CD14-positive monocyte (primary cell): ENCODE measurements at regions not wholly inside any gene's neighbourhood (a gene's known extent, or its start where the extent isn't known, plus 50 kb on each side); places are given as distances from the start of the nearest gene placed in this dataset. TPM values are rescaled to one million over a fixed set of nuclear protein-coding genes. Genes with fewer than 3 reads are reported as not detected.

Experiments
- DNase-seq, 3 donors: peaks; one replicate each; pipeline ENCODE4 v3.0.0-alpha.2; 2011 to 2022
- H2AFZ ChIP-seq: 2 replicates; pipeline ENCODE4 v1.6.0; 2012; ENCODE audit warnings: mild to moderate bottlenecking, low read depth, low read length, inconsistent platforms; ENCODE audit not compliant: insufficient read depth, poor library complexity, severe bottlenecking
- H3K27ac ChIP-seq, 2 donors: 1 replicate in 1 of 2; 2 replicates in 1 of 2; pipeline ENCODE4 v1.5.1; 2012 to 2013; ENCODE audit warnings: low read length in 2 of 2, control low read depth in 1 of 2, inconsistent platforms in 1 of 2, low read depth in 1 of 2, mild to moderate bottlenecking in 1 of 2
- H3K27me3 ChIP-seq, 2 donors: one replicate each; pipeline versions ENCODE4 v1.6.0 to v1.6.1; 2011 to 2013; ENCODE audit warnings: low read length in 2 of 2; ENCODE audit not compliant: control insufficient read depth in 2 of 2, insufficient read depth in 2 of 2
- H3K36me3 ChIP-seq, 2 donors: replicated peaks in 1 of 2; 1 replicate in 1 of 2; 2 replicates in 1 of 2; pipeline versions ENCODE4 v1.5.1 to v1.6.1; 2012 to 2013; ENCODE audit warnings: low read length in 2 of 2, control low read depth in 1 of 2, inconsistent platforms in 1 of 2, mild to moderate bottlenecking in 1 of 2; ENCODE audit not compliant: insufficient read depth in 2 of 2, control insufficient read depth in 1 of 2
- H3K4me1 ChIP-seq, 2 donors: 1 replicate in 1 of 2; 2 replicates in 1 of 2; pipeline versions ENCODE4 v1.5.1 to v1.6.1; 2012 to 2013; ENCODE audit warnings: low read length in 2 of 2, control low read depth in 1 of 2, inconsistent platforms in 1 of 2, mild to moderate bottlenecking in 1 of 2, moderate library complexity in 1 of 2; ENCODE audit not compliant: insufficient read depth in 2 of 2, control insufficient read depth in 1 of 2
- H3K4me2 ChIP-seq: replicated peaks from 2 replicates; pipeline ENCODE3; 2012; ENCODE audit warnings: low read length, moderate library complexity, mild to moderate bottlenecking; ENCODE audit not compliant: poor library complexity, severe bottlenecking; ENCODE audit errors: extremely low read depth
- H3K4me3 ChIP-seq, 3 experiments: fragments of 200-600 bp in 1 of 3; sonication (generic) in 1 of 3; replicated peaks in 1 of 3; 1 replicate in 2 of 3; 2 replicates in 1 of 3; pipeline ENCODE4 v1.5.1; 2011 to 2013; ENCODE audit warnings: low read length in 3 of 3, mild to moderate bottlenecking in 3 of 3, control low read depth in 2 of 3, low read depth in 2 of 3, inconsistent platforms in 1 of 3, moderate library complexity in 1 of 3
- H3K79me2 ChIP-seq: 2 replicates; pipeline ENCODE4 v1.6.0; 2012; ENCODE audit warnings: mild to moderate bottlenecking, control low read depth, inconsistent platforms, low read length, moderate library complexity; ENCODE audit not compliant: insufficient read depth
- H3K9ac ChIP-seq: 2 replicates; pipeline ENCODE4 v1.6.0; 2017; ENCODE audit warnings: low read length, mild to moderate bottlenecking; ENCODE audit not compliant: insufficient read depth, poor library complexity, severe bottlenecking
- H3K9me3 ChIP-seq, 2 donors: replicated peaks in 1 of 2; 1 replicate in 1 of 2; 2 replicates in 1 of 2; pipeline versions ENCODE4 v1.5.1 to v1.6.1; 2012 to 2013; ENCODE audit warnings: low read length in 2 of 2, control low read depth in 1 of 2; ENCODE audit not compliant: control insufficient read depth in 1 of 2, insufficient read depth in 1 of 2
- H4K20me1 ChIP-seq: 2 replicates; pipeline ENCODE4 v1.6.0; 2012; ENCODE audit warnings: mild to moderate bottlenecking, low read length, control low read depth, moderate library complexity; ENCODE audit not compliant: insufficient read depth
- H3K27ac Mint-ChIP-seq, 7 donors: one replicate each; pipeline ENCODE4 v1.8.0; 2020; ENCODE audit warnings: mild to moderate bottlenecking in 7 of 7, mixed read lengths in 7 of 7, moderate library complexity in 6 of 7, inconsistent platforms in 2 of 7
- H3K27me3 Mint-ChIP-seq, 3 donors: one replicate each; pipeline ENCODE4 v1.8.0; 2021 to 2022; ENCODE audit warnings: low read depth in 3 of 3, mild to moderate bottlenecking in 3 of 3, mixed read lengths in 3 of 3, moderate library complexity in 3 of 3, inconsistent platforms in 1 of 3
- H3K36me3 Mint-ChIP-seq, 2 donors: one replicate each; pipeline ENCODE4 v1.8.0; 2020; ENCODE audit warnings: mixed read lengths in 2 of 2, inconsistent platforms in 1 of 2, mild to moderate bottlenecking in 1 of 2
- H3K4me1 Mint-ChIP-seq: one replicate; pipeline ENCODE4 v1.8.0; 2020; ENCODE audit warnings: mild to moderate bottlenecking, mixed read lengths
- H3K4me3 Mint-ChIP-seq, 2 donors: one replicate each; pipeline ENCODE4 v1.8.0; 2020; ENCODE audit warnings: mild to moderate bottlenecking in 2 of 2, mixed read lengths in 2 of 2, moderate library complexity in 1 of 2
- H3K9me3 Mint-ChIP-seq, 7 donors: one replicate each; pipeline ENCODE4 v1.8.0; 2020 to 2022; ENCODE audit warnings: mixed read lengths in 7 of 7, mild to moderate bottlenecking in 6 of 7, moderate library complexity in 6 of 7, inconsistent platforms in 2 of 7
- WGBS: methylation state at CpG from one replicate; pipeline ENCODE4 v1.1.5; 2013; ENCODE audit warnings: missing lambda C conversion rate; ENCODE audit not compliant: insufficient coverage; 5-methylcytosine and 5-hydroxymethylcytosine counted together
- intact Hi-C, 2 donors: fragments of 100-400 bp; cut with micrococcal nuclease; formaldehyde crosslinking; loops; one replicate each; pipeline versions ENCODE4 v1.15.0 to v1.15.1; 2023
- small RNA-seq: library from RNA; depleted of rRNA; stranded (forward); fragments of <200 nt; gene quantifications from one replicate; pipeline ENCODE3, GENCODE V24; 2012; ENCODE audit warnings: low read depth; ENCODE audit not compliant: insufficient read length
- TF ChIP-seq, protein P1 (sequence below): fragments of 200-600 bp; IDR thresholded peaks from one replicate; pipeline ENCODE4 v1.8.0; 2022; ENCODE audit warnings: antibody characterized with exemption, mild to moderate bottlenecking

DNA sequence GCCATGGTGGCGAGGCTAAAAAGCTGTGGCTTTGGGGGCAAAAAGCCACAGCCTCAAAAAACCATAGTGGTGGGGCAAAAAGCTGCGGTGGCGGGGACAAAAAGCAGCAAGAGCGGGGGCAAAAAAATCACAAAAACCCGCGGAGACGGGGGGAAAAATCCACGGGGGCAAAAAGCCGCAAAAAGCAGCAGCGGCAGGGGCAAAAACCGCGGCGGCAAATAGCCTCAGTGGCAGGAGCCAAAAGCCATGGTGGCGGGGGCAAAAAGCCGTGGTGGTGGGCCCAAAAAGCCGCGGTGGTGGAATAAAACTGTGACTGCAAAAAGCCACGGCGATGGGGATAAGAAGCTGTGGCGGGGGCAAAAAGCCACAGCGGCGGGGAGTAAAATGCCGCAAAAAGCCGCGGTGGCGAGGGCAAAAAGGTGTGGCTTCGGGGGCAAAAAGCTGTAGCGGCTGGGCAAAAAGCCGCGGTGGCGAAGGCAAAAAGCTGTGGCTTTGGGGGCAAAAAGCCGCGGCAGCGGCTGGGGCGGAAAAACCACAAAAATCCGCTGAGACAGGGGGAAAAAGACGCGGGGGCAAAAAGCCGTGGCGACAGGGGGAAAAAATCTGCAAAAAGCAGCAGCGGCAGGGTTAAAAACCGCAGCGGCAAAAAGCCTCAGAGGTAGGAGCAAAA lies 526.6 kb downstream of the ZNF33B start:
- peaks cover 26 to 27% of the 10 kb centered on the region in 2 donors for H3K9me3 ChIP-seq
- intact Hi-C loops = no loop called here
- no peak overlapping the region for H3K9ac ChIP-seq

DNA sequence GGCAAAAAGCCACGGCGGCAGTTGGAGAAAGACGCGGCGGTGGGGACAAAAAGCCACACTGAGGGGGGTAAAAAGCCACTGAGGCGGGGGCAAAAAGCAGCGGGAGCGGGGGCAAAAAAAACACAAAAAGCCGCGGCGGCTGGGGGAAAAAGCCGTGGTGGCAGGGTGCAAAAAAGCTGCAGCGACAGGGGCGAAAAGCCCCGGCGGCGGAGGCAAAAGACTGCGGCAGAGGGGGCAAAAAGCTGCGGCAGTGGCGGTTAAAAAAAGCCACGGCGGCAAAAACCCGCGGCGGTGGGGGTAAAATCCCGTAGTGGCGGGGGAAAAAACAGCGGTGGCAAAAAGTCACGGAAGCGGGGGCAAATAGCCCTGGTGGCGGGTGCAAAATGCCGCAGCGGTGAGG lies 527.3 kb downstream of the ZNF33B start:
- Mint-ChIP-seq H3K27me3 (peaks cover 0 to 3% (median 2%) of the 10 kb centered on the region in 3 donors), H3K9me3 (peaks cover 30 to 43% (median 36%) of the 10 kb centered on the region in 7 donors), H3K4me3 (no peak overlapping the region), H3K4me1 (no peaks in the 10 kb centered on the region), H3K27ac (no peak overlapping the region), H3K36me3 (no peaks in the 10 kb centered on the region)
- intact Hi-C loops = no loop called here
- no peak for DNase-seq
- Histone ChIP-seq H3K9me3 (peaks cover 26% of the 10 kb centered on the region in 2 donors), H3K9ac (no peak overlapping the region), H3K27ac (no peak overlapping the region), H4K20me1 (no peaks in the 10 kb centered on the region), H3K4me2 (no peak overlapping the region), H3K27me3 (no peaks in the 10 kb centered on the region), H3K79me2 (no peaks in the 10 kb centered on the region), H3K36me3 (no peaks in the 10 kb centered on the region), H2AFZ (no peak overlapping the region), H3K4me3 (no peak overlapping the region), H3K4me1 (no peaks in the 10 kb centered on the region)
- TF ChIP-seq, protein P1, sequence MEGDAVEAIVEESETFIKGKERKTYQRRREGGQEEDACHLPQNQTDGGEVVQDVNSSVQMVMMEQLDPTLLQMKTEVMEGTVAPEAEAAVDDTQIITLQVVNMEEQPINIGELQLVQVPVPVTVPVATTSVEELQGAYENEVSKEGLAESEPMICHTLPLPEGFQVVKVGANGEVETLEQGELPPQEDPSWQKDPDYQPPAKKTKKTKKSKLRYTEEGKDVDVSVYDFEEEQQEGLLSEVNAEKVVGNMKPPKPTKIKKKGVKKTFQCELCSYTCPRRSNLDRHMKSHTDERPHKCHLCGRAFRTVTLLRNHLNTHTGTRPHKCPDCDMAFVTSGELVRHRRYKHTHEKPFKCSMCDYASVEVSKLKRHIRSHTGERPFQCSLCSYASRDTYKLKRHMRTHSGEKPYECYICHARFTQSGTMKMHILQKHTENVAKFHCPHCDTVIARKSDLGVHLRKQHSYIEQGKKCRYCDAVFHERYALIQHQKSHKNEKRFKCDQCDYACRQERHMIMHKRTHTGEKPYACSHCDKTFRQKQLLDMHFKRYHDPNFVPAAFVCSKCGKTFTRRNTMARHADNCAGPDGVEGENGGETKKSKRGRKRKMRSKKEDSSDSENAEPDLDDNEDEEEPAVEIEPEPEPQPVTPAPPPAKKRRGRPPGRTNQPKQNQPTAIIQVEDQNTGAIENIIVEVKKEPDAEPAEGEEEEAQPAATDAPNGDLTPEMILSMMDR = no peak
- WGBS = 82% methylated on average over 27 of the region's 33 CpGs

More for the DNA sequence above, 526.6 kb downstream of the ZNF33B start:
- 83% methylated on average over 42 of the region's 43 CpGs for WGBS
- Histone ChIP-seq H3K4me2 (no peak overlapping the region), H3K27me3 (no peaks in the 10 kb centered on the region), H4K20me1 (no peaks in the 10 kb centered on the region), H3K79me2 (no peaks in the 10 kb centered on the region), H2AFZ (no peak overlapping the region), H3K4me3 (no peak overlapping the region), H3K27ac (no peak overlapping the region), H3K36me3 (no peaks in the 10 kb centered on the region), H3K4me1 (no peaks in the 10 kb centered on the region)
- peaks cover 27 to 42% (median 37%) of the 10 kb centered on the region in 7 donors for H3K9me3 Mint-ChIP-seq
- H3K36me3 Mint-ChIP-seq = no peaks in the 10 kb centered on the region
- H3K4me3 Mint-ChIP-seq = no peak overlapping the region
- H3K27me3 Mint-ChIP-seq = peaks cover 0 to 3% (median 2%) of the 10 kb centered on the region in 3 donors
- no peak for DNase-seq
- no peaks in the 10 kb centered on the region for H3K4me1 Mint-ChIP-seq
- TF ChIP-seq, protein P1 = no peak
- H3K27ac Mint-ChIP-seq = peak overlapping the region in 1 of 7 donors; percentile 40

Small RNAs in the stretch of these regions (small RNA-seq; reads per million reads assigned to genes)
- not detected for gene KSR1P1
